ENCODE measurements at regions not wholly inside any gene's neighbourhood (a gene's known extent, or its start where the extent isn't known, plus 50 kb on each side); places are given as distances from the start of the nearest gene placed in this dataset.

DNA sequence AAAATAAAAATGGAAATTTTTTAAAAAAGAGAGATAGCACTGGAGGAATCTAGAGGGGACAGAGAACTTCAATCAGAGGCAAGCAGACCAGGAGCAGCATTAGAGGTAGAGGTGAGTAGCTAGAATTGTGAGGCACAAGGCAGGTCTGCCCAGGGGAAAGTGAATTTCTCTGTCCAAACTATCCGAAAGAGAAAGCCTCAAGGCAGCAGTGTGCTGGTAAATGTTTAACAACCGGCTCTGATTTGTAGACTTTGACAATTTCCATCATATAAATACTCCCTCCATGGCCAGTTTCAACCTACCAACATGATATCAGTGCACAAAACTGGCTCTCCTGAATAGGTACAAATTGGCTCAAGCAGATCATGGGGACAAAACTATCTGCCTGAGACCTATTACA lies 160.6 kb upstream of the EGLN3 start:
- Histone ChIP-seq H3K9me3 (ENCODE audit: control insufficient read depth, insufficient read depth, low read length) (no peaks in the 10 kb centered on the region), H3K27ac (ENCODE audit: low read depth, low read length) (no peak overlapping the region), H3K4me3 (ENCODE audit: low read depth, low read length) (no peak overlapping the region), H3K9ac (ENCODE audit: low read depth, low read length) (no peak overlapping the region), H3K36me3 (ENCODE audit: control insufficient read depth, insufficient read depth, low read length) (no peaks in the 10 kb centered on the region), H3K4me1 (ENCODE audit: control insufficient read depth, insufficient read depth, low read length) (0 out of 2 replicates have a peak, but pooled peaks cover 2% of the 10 kb centered on the region), H3K27me3 (ENCODE audit: control insufficient read depth, insufficient read depth, low read length) (no peaks in the 10 kb centered on the region)

DNA sequence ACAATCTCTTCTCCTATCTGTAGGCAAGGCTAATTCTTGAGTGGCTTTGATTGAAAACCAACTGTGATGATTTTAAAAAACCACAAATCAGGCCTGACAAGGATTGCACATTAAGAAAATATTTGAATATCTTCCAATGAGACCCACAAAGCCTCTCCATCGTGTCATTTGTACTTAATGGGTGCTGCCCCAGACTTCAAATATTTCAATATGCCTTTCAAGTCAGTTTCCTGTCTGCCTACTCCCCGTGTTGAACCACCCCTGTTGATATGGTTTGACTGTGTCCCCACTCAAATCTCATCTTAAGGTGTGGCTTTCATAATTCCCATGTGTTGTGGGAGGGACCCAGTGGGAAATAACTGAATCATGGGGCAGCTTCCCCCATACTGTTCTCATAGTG lies 159.7 kb upstream of the EGLN3 start:
- no peak overlapping the region for H3K9ac ChIP-seq (ENCODE audit: low read depth, low read length)
- no peaks in the 10 kb centered on the region for H3K9me3 ChIP-seq (ENCODE audit: control insufficient read depth, insufficient read depth, low read length)
- H3K36me3 ChIP-seq (ENCODE audit: control insufficient read depth, insufficient read depth, low read length): no peaks in the 10 kb centered on the region
- no peak overlapping the region for H3K4me3 ChIP-seq (ENCODE audit: low read depth, low read length)
- H3K4me1 ChIP-seq (ENCODE audit: control insufficient read depth, insufficient read depth, low read length): 0 out of 2 replicates have a peak, but pooled peaks cover 2% of the 10 kb centered on the region
- H3K27ac ChIP-seq (ENCODE audit: low read depth, low read length): no peak overlapping the region
- no peaks in the 10 kb centered on the region for H3K27me3 ChIP-seq (ENCODE audit: control insufficient read depth, insufficient read depth, low read length)

DNA sequence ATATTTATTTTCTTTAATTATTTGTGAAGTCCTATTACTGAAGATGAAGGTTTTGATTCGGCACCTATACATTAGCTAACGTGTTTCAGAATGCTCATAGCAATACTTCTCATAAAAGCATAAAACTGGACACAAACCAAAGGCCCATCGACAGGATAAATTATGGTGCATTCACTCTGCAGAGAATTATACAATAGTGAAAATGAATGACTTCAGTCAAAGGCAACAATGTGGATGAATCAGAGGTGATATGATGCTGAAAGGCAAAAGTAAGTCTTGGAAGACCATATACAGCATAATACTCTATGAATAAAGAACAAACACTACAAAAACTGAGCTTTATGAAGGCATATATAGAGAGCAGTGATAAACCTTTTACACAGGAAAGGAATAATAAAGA lies 156.6 kb upstream of the EGLN3 start:
- no peak overlapping the region for H3K9ac ChIP-seq (ENCODE audit: low read depth, low read length)
- no peak overlapping the region for H3K27ac ChIP-seq (ENCODE audit: low read depth, low read length)
- H3K27me3 ChIP-seq (ENCODE audit: control insufficient read depth, insufficient read depth, low read length): no peaks in the 10 kb centered on the region
- H3K36me3 ChIP-seq (ENCODE audit: control insufficient read depth, insufficient read depth, low read length): no peaks in the 10 kb centered on the region
- H3K9me3 ChIP-seq (ENCODE audit: control insufficient read depth, insufficient read depth, low read length): no peaks in the 10 kb centered on the region
- no peaks in the 10 kb centered on the region for H3K4me1 ChIP-seq (ENCODE audit: control insufficient read depth, insufficient read depth, low read length)
- no peak overlapping the region for H3K4me3 ChIP-seq (ENCODE audit: low read depth, low read length)

DNA sequence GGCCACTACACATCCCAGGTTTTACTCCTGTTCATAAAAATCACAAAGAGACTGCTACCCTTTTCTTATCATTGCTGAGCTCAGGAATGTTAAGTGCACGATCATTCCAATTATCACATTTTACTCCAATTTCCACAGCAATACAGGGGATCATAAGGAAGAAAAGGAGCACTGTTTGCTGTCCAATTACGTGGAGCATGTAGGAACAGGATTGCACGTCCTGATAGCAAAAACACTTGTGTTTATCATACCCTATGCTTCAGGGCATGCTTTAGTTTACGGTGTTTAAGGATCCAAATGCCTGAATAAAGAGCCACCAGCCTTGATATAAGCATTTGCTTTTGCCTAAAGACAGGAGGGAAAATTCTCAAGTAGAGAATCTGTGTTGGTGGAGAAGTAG lies 155.4 kb upstream of the EGLN3 start:
- Histone ChIP-seq H3K9me3 (ENCODE audit: control insufficient read depth, insufficient read depth, low read length) (no peaks in the 10 kb centered on the region), H3K4me1 (ENCODE audit: control insufficient read depth, insufficient read depth, low read length) (no peaks in the 10 kb centered on the region), H3K27ac (ENCODE audit: low read depth, low read length) (no peak overlapping the region), H3K9ac (ENCODE audit: low read depth, low read length) (no peak overlapping the region), H3K27me3 (ENCODE audit: control insufficient read depth, insufficient read depth, low read length) (no peaks in the 10 kb centered on the region), H3K4me3 (ENCODE audit: low read depth, low read length) (no peak overlapping the region), H3K36me3 (ENCODE audit: control insufficient read depth, insufficient read depth, low read length) (no peaks in the 10 kb centered on the region)

DNA sequence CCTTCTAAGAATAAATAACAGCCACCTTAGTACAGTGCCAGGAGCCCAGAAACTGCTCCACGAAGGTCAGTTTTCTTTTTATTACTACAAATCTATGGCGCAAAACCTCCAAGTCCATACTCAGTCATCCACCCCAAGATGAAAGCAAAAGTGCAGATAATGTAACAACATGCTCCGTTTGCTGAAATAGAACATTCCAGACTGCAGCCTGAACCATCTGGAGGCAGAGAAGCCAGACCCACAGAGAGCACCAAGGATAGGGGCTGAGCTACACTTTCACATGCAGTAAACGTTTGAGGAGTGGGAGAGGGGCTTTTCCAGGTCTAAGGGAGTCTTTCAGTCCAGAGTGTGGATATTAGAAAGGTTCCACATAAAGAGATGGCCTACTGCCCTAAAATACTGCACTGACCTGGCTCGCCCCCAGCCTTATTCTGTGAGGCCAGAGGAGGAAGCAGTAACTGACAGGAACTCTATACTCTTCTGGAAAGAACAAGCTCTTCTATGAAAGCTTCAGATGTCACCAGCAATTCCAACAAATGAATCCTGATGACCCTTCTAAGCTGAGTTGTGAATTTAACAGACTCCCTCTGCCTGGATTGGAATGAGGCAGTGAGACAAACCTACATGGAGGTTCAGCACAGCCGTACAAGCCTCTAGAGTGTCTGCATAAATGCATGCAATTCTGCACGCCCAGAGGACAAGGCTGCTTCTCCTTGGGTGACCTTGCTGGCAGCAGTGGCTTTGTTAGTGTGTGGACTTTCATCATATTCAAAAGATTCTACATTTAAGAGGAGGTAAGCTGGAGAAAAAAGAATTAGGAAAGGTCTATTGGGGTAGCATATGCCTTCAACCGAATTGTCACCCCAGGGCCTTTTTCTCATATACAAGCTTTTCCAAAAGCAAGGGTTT lies 153.9 kb upstream of the EGLN3 start:
- Histone ChIP-seq H3K27ac (ENCODE audit: low read depth, low read length) (no peak overlapping the region), H3K9ac (ENCODE audit: low read depth, low read length) (no peak overlapping the region), H3K36me3 (ENCODE audit: control insufficient read depth, insufficient read depth, low read length) (no peaks in the 10 kb centered on the region), H3K4me1 (ENCODE audit: control insufficient read depth, insufficient read depth, low read length) (no peaks in the 10 kb centered on the region), H3K4me3 (ENCODE audit: low read depth, low read length) (no peak overlapping the region), H3K9me3 (ENCODE audit: control insufficient read depth, insufficient read depth, low read length) (no peaks in the 10 kb centered on the region), H3K27me3 (ENCODE audit: control insufficient read depth, insufficient read depth, low read length) (no peaks in the 10 kb centered on the region)

DNA sequence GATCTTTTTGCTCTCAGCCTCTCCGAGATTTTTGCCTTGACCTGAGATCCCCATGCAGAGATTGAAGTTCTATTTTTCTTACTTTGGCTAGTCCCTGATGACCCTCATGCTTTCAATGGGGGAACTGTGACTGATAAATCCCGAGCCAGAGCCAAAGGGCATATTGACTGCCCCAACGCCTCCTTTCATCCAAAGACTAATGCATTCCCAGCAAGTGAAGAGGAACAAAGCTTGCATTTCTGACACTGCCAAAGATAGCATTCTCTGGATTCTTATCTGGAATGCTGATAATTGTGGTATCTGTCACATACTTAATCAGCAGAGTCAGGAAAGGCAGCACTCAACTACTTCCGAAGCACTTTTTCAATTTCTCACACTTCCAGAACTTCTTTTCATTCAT lies 152.3 kb upstream of the EGLN3 start:
- no peaks in the 10 kb centered on the region for H3K36me3 ChIP-seq (ENCODE audit: control insufficient read depth, insufficient read depth, low read length)
- H3K27ac ChIP-seq (ENCODE audit: low read depth, low read length): no peak overlapping the region
- peaks cover 5% of the 10 kb centered on the region for H3K4me1 ChIP-seq (ENCODE audit: control insufficient read depth, insufficient read depth, low read length)
- no peak overlapping the region for H3K4me3 ChIP-seq (ENCODE audit: low read depth, low read length)
- H3K9ac ChIP-seq (ENCODE audit: low read depth, low read length): no peak overlapping the region
- no peaks in the 10 kb centered on the region for H3K9me3 ChIP-seq (ENCODE audit: control insufficient read depth, insufficient read depth, low read length)
- no peaks in the 10 kb centered on the region for H3K27me3 ChIP-seq (ENCODE audit: control insufficient read depth, insufficient read depth, low read length)

DNA sequence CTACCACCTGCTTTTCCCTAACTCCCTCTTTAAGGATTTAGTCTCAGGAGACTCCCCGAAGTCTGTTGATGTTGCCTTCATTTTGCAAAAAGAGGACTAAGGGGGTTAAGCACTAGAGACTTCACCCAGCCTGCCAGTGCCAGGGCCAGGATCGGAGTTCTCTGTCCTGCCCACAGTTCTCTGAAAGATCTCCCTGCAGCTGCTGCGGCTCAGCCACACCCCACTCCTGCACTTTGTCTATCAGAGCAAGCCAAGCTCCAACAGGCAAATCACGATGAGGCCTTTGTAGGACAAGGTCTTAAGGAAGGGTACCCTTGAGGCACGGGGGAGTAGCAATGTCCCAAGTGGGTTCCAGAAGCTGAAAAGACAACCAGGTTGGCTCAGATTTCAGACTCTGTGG lies 148.8 kb upstream of the EGLN3 start:
- H3K36me3 ChIP-seq (ENCODE audit: control insufficient read depth, insufficient read depth, low read length): no peaks in the 10 kb centered on the region
- H3K9ac ChIP-seq (ENCODE audit: low read depth, low read length): no peak overlapping the region
- no peak overlapping the region for H3K27ac ChIP-seq (ENCODE audit: low read depth, low read length)
- H3K4me1 ChIP-seq (ENCODE audit: control insufficient read depth, insufficient read depth, low read length): peaks cover 5% of the 10 kb centered on the region
- no peak overlapping the region for H3K4me3 ChIP-seq (ENCODE audit: low read depth, low read length)
- no peaks in the 10 kb centered on the region for H3K9me3 ChIP-seq (ENCODE audit: control insufficient read depth, insufficient read depth, low read length)
- no peaks in the 10 kb centered on the region; the same call in 1 of the 2 replicates for H3K27me3 ChIP-seq (ENCODE audit: control insufficient read depth, insufficient read depth, low read length)

DNA sequence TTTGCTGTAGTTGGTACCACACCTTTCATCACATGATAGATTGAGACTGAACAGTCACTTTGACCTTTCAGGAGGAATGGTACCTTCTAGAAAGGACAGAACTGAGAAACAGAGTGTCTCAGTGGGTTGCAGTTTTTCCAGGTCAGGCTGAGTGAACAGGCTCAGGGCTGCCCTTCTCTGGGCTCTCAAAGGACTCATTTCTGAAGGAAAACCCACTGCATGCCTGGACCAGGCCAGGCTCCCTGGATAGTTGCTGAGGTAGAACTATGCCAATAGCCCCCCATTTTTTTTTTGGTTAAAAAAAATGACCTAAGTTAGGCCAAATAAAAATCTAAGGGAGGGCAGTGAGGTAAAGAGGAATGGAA lies 148.1 kb upstream of the EGLN3 start:
- Histone ChIP-seq H3K27ac (ENCODE audit: low read depth, low read length) (no peak overlapping the region), H3K36me3 (ENCODE audit: control insufficient read depth, insufficient read depth, low read length) (no peaks in the 10 kb centered on the region), H3K9me3 (ENCODE audit: control insufficient read depth, insufficient read depth, low read length) (no peaks in the 10 kb centered on the region), H3K9ac (ENCODE audit: low read depth, low read length) (no peak overlapping the region), H3K27me3 (ENCODE audit: control insufficient read depth, insufficient read depth, low read length) (no peaks in the 10 kb centered on the region; the same call in 1 of the 2 replicates), H3K4me1 (ENCODE audit: control insufficient read depth, insufficient read depth, low read length) (peaks cover 5% of the 10 kb centered on the region), H3K4me3 (ENCODE audit: low read depth, low read length) (no peak overlapping the region)

DNA sequence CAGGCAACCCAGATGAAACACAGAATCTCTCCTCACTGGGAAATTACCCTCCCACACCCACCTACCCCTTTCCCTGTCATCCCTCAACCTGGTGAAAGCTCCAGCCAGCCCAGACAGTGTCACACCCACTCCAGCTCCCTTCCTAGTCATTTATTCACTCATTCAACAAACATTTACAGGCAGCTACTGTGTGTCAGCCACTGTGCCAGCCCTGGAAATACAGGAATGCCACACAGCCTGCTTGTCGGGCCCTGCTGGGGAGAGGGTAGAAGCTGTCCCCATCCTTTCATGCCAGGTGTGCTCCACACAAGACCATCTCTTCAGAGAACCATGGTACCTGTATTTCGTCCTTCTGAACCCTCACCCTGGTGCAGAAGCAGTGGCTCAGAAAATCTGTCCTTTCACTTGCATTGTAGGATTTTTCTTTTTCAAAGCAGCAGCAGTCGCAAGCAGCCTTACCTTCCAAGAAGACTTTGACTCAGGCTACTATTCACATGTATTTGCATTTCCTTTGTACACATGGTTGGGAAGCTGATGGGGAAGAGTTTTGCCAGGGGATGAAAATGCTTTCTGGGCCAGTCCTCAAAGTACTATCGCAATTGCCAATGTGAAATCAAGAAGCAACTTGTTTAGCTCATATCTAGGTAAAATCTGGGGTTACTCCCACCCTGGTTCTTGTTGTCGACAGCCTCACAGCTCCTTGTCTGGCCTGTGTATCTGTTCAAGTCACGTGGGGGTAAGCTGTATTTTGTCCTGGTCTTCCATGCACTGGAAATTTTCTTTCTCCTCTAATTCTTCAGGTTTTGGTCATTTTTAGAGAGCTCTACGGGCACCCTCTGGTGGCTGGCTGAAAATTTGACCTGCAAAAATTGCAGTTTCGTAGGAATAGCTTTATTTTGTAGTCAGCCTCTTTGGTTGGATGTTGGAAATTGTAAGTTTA lies 147.4 kb upstream of the EGLN3 start:
- Histone ChIP-seq H3K9me3 (ENCODE audit: control insufficient read depth, insufficient read depth, low read length) (no peaks in the 10 kb centered on the region), H3K27ac (ENCODE audit: low read depth, low read length) (no peak overlapping the region), H3K9ac (ENCODE audit: low read depth, low read length) (no peak overlapping the region), H3K27me3 (ENCODE audit: control insufficient read depth, insufficient read depth, low read length) (no peaks in the 10 kb centered on the region; the same call in 1 of the 2 replicates), H3K4me1 (ENCODE audit: control insufficient read depth, insufficient read depth, low read length) (peaks cover 5% of the 10 kb centered on the region), H3K4me3 (ENCODE audit: low read depth, low read length) (no peak overlapping the region), H3K36me3 (ENCODE audit: control insufficient read depth, insufficient read depth, low read length) (no peaks in the 10 kb centered on the region)

DNA sequence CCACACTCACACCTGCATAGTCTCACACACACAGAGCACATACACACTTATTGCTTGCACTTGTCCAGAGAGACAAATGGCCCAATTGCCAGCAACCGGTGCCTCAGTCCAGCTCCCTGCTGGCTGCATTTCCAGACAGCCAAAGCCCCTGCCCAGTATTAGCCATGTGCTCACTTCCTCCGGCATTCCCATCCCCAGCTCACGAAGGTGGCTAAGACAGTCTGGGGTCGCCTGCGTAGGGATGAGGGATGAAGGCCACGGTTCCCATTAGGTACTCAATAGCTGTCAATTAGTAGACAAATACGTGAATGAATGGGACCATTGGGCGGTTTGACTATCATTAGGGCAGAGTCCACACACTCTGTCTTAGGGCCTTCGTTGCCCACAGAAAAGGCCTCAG lies 146.8 kb upstream of the EGLN3 start:
- Histone ChIP-seq H3K9ac (ENCODE audit: low read depth, low read length) (no peak overlapping the region), H3K36me3 (ENCODE audit: control insufficient read depth, insufficient read depth, low read length) (no peaks in the 10 kb centered on the region), H3K9me3 (ENCODE audit: control insufficient read depth, insufficient read depth, low read length) (no peaks in the 10 kb centered on the region), H3K27me3 (ENCODE audit: control insufficient read depth, insufficient read depth, low read length) (no peaks in the 10 kb centered on the region; the same call in 1 of the 2 replicates), H3K4me3 (ENCODE audit: low read depth, low read length) (no peak overlapping the region), H3K27ac (ENCODE audit: low read depth, low read length) (no peak overlapping the region), H3K4me1 (ENCODE audit: control insufficient read depth, insufficient read depth, low read length) (peaks cover 5% of the 10 kb centered on the region)

DNA sequence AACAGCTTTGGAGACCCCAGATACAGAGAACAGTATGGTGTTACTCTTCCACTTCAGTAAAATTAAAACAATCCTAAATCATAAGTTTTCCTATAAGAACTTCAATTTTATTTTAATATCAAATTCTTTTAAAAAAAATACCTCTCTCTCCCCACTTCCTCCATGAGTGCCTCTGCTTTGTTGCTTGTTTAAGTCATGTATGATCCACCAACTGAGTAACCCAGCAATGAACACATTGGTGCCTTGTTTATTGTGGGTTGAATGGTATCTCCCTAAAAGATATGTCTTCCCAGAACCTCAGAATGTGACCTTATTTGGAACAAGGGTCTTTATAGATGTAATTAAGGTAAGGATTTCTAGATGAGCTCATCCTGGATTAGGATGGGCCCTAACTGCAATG lies 143.5 kb upstream of the EGLN3 start:
- no peaks in the 10 kb centered on the region; the same call in 1 of the 2 replicates for H3K27me3 ChIP-seq (ENCODE audit: control insufficient read depth, insufficient read depth, low read length)
- H3K27ac ChIP-seq (ENCODE audit: low read depth, low read length): no peak overlapping the region
- H3K9me3 ChIP-seq (ENCODE audit: control insufficient read depth, insufficient read depth, low read length): no peaks in the 10 kb centered on the region
- H3K4me3 ChIP-seq (ENCODE audit: low read depth, low read length): no peak overlapping the region
- H3K36me3 ChIP-seq (ENCODE audit: control insufficient read depth, insufficient read depth, low read length): no peaks in the 10 kb centered on the region
- no peak overlapping the region for H3K9ac ChIP-seq (ENCODE audit: low read depth, low read length)
- peaks cover 5% of the 10 kb centered on the region for H3K4me1 ChIP-seq (ENCODE audit: control insufficient read depth, insufficient read depth, low read length)
